HEK293 (cell line): ENCODE measurements at regions not wholly inside any gene's neighbourhood (a gene's known extent, or its start where the extent isn't known, plus 50 kb on each side); places are given as distances from the start of the nearest gene placed in this dataset.
"Not testable (repeated sequence)": the region's sequence is repeated elsewhere in the genome, so short reads cannot be mapped to it uniquely, and the experiment has no call there.

Experiments used
- KLF10 ChIP-seq: fragments of 450-650 bp; IDR thresholded peaks from 2 replicates; pipeline ENCODE4 v1.5.1; 2018; ENCODE audit warnings: missing biosample characterization, mild to moderate bottlenecking, missing genetic modification characterization
- KLF8 ChIP-seq: fragments of 450-650 bp; formaldehyde crosslinking; IDR thresholded peaks from 2 replicates; pipeline ENCODE4 v1.5.1; 2016; ENCODE audit warnings: missing biosample characterization, missing genetic modification characterization
- RBAK ChIP-seq: fragments of 450-650 bp; formaldehyde crosslinking; IDR thresholded peaks from 2 replicates; pipeline ENCODE4 v1.5.1; 2016; ENCODE audit warnings: missing biosample characterization, missing genetic modification characterization
- SCRT2 ChIP-seq: fragments of 450-650 bp; formaldehyde crosslinking; IDR thresholded peaks from 2 replicates; pipeline ENCODE4 v1.5.1; 2016; ENCODE audit warnings: missing biosample characterization, missing genetic modification characterization
- ZNF121 ChIP-seq: fragments of 450-650 bp; formaldehyde crosslinking; IDR thresholded peaks from 2 replicates; pipeline ENCODE4 v1.5.1; 2016; ENCODE audit warnings: missing biosample characterization, missing genetic modification characterization
- ZNF221 ChIP-seq: fragments of 450-650 bp; formaldehyde crosslinking; IDR thresholded peaks from 2 replicates; pipeline ENCODE4 v1.5.1; 2017; ENCODE audit warnings: missing biosample characterization, missing genetic modification characterization, borderline replicate concordance
- ZNF239 ChIP-seq: fragments of 450-650 bp; formaldehyde crosslinking; IDR thresholded peaks from 2 replicates; pipeline ENCODE4 v1.5.1; 2016; ENCODE audit warnings: missing biosample characterization, missing genetic modification characterization
- ZNF292 ChIP-seq: fragments of 450-650 bp; formaldehyde crosslinking; IDR thresholded peaks from 2 replicates; pipeline ENCODE4 v1.5.1; 2016; ENCODE audit warnings: low read depth, missing biosample characterization, missing genetic modification characterization, borderline replicate concordance
- ZNF501 ChIP-seq: fragments of 450-650 bp; formaldehyde crosslinking; IDR thresholded peaks from 2 replicates; pipeline ENCODE4 v1.5.1; 2016; ENCODE audit warnings: missing biosample characterization, missing genetic modification characterization
- ZNF585B ChIP-seq: fragments of 450-650 bp; formaldehyde crosslinking; IDR thresholded peaks from 2 replicates; pipeline ENCODE4 v1.5.1; 2016; ENCODE audit warnings: missing biosample characterization, missing genetic modification characterization
- ZSCAN23 ChIP-seq: fragments of 450-650 bp; formaldehyde crosslinking; IDR thresholded peaks from 2 replicates; pipeline ENCODE4 v1.5.1; 2016; ENCODE audit warnings: missing biosample characterization, missing genetic modification characterization
- TF ChIP-seq, protein P1 (sequence below): fragments of 450-650 bp; formaldehyde crosslinking; IDR thresholded peaks from 2 replicates; pipeline ENCODE4 v1.5.1; 2016; ENCODE audit warnings: missing biosample characterization, missing genetic modification characterization, low read depth
- TF ChIP-seq, protein P2 (sequence below): fragments of 450-650 bp; formaldehyde crosslinking; IDR thresholded peaks from 2 replicates; pipeline ENCODE4 v1.5.1; 2016; ENCODE audit warnings: missing biosample characterization, missing genetic modification characterization

DNA sequence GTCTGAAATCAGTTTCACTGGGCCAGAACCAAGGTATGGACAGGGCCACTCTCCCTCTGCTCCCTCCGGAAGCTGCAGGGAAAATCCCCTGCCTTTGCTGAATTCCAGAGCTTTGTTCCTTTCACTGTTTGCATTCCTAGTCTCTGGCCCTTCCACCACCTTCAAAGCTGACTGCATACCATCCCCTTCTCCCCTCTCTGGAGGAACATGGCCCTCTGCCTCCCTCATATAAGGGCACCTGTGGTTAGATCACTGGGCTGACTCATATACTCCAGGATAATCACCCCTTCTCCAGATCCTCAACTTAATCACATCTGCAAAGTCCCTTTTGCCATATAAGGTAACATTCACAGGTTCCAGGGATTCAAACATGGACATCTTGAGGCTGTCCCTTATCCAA is 236.8 kb upstream of the NBPF12 start:
- not testable (repeated sequence) for TF ChIP-seq SCRT2, ZNF121, KLF8, ZNF239, RBAK, ZNF501, ZSCAN23, ZNF292, KLF10, ZNF221, ZNF585B (tag by site-specific recombination)
- TF ChIP-seq, protein P1, sequence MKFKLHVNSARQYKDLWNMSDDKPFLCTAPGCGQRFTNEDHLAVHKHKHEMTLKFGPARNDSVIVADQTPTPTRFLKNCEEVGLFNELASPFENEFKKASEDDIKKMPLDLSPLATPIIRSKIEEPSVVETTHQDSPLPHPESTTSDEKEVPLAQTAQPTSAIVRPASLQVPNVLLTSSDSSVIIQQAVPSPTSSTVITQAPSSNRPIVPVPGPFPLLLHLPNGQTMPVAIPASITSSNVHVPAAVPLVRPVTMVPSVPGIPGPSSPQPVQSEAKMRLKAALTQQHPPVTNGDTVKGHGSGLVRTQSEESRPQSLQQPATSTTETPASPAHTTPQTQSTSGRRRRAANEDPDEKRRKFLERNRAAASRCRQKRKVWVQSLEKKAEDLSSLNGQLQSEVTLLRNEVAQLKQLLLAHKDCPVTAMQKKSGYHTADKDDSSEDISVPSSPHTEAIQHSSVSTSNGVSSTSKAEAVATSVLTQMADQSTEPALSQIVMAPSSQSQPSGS (tag by site-specific recombination), result not testable (repeated sequence)
- TF ChIP-seq, protein P2, sequence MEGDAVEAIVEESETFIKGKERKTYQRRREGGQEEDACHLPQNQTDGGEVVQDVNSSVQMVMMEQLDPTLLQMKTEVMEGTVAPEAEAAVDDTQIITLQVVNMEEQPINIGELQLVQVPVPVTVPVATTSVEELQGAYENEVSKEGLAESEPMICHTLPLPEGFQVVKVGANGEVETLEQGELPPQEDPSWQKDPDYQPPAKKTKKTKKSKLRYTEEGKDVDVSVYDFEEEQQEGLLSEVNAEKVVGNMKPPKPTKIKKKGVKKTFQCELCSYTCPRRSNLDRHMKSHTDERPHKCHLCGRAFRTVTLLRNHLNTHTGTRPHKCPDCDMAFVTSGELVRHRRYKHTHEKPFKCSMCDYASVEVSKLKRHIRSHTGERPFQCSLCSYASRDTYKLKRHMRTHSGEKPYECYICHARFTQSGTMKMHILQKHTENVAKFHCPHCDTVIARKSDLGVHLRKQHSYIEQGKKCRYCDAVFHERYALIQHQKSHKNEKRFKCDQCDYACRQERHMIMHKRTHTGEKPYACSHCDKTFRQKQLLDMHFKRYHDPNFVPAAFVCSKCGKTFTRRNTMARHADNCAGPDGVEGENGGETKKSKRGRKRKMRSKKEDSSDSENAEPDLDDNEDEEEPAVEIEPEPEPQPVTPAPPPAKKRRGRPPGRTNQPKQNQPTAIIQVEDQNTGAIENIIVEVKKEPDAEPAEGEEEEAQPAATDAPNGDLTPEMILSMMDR (tag by site-specific recombination), result not testable (repeated sequence)
